C4-2B (cell line): ENCODE measurements at regions not wholly inside any gene's neighbourhood (a gene's known extent, or its start where the extent isn't known, plus 50 kb on each side); places are given as distances from the start of the nearest gene placed in this dataset.

Source experiments
- H3K27ac ChIP-seq: fragments of 450-650 bp; 2 replicates; pipeline ENCODE4 v1.5.1; 2017
- CTCF ChIP-seq: fragments of 450-650 bp; conservative IDR thresholded peaks from 2 replicates; pipeline ENCODE4 v1.5.1; 2017; ENCODE audit warnings: mild to moderate bottlenecking
- ZFX ChIP-seq: fragments of 450-650 bp; IDR thresholded peaks from 2 replicates; pipeline ENCODE4 v1.6.1; 2017

- H3K27ac ChIP-seq = no peak overlapping the region
- TF ChIP-seq CTCF = no peak
- no peak for TF ChIP-seq ZFX
Measured at GRCh38 chr3:176796371-176796770, 400.9 kb downstream of the TBL1XR1 start.

DNA sequence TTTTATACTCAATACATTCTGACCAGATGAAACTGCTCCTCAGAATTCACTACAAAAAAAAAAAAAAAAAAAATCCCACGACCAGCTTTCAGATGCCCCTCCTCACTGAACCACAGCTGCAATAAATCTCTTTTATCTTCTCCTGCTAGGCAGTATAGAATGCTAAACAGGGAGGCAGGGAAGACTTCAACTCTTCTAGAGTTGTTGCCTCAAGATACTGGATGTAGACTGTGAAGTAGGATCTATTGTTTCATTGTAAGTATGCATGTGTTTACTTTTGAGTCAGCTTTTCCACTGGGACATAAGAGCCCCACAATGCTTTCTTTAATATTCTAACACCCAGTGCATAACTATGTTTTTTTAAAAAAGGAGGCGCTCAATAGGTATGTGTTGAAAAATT is 401.4 kb downstream of the TBL1XR1 start:
- H3K27ac ChIP-seq = no peak overlapping the region
- TF ChIP-seq CTCF (no peak), ZFX (no peak)

DNA sequence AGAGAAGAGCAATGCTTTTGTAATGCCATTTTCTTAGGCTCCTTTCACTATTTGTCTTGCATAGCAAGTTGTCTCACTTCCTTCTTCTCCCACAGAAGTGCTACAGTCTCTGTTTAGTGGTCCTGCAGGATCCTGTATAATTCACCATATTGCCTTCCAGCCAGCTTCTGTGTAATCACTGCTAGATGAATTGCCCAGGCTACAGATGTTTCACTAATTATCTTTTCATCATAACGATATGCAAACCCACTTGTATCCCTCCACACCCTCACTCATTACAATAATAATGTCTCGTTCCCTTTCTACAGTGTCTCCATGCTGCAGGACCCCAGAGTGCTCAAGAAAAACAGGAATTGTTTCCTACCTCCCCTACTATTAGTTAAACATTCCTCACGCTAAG is 402.9 kb downstream of the TBL1XR1 start:
- TF ChIP-seq CTCF (no peak), ZFX (no peak)

DNA sequence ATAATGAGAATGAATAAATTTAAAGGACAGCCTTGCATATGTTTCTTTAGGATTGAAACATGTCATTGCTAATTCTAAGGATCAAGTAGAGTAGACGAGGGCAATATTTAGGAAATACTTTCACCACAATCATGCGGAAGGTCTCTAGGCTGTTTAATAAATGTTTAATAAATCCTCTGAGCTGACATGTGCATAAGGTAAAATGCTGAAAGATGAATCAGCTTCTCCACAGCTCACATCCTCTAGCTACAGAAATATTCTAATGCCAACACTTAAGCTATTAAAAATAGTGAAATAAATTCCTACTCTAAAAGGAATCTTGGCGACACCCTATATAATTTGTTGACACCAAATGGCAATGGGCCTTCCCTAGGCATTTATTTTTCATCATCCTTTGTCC is 407.3 kb downstream of the TBL1XR1 start:
- TF ChIP-seq CTCF (no peak), ZFX (no peak)
- no peak overlapping the region for H3K27ac ChIP-seq

More for the DNA sequence above, 402.9 kb downstream of the TBL1XR1 start:
- no peak overlapping the region for H3K27ac ChIP-seq

DNA sequence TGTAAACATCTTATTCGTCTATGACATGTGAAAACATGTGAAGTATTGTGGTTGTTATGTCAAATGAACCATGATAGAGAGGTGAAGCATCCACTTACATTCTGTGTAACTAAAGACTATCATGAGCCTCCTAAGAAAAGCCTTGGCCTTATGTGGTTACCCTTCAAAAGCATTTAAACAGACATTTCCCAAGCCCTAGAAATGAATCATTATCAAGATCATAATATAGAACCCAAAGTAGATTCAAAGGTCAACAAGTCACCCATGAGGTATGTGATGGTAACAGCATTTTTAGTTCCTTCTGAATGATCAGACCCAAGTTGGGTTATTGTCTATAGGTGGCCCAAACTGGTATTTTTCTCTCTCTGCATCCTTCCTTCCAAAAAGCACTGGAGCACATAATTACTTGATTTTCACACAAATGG is 408.0 kb downstream of the TBL1XR1 start:
- TF ChIP-seq ZFX = no peak
- no peak overlapping the region for H3K27ac ChIP-seq

- H3K27ac ChIP-seq = no peak overlapping the region
- TF ChIP-seq ZFX (no peak), CTCF (no peak)
Measured at GRCh38 chr3:176787506-176787905, 409.8 kb downstream of the TBL1XR1 start.

DNA sequence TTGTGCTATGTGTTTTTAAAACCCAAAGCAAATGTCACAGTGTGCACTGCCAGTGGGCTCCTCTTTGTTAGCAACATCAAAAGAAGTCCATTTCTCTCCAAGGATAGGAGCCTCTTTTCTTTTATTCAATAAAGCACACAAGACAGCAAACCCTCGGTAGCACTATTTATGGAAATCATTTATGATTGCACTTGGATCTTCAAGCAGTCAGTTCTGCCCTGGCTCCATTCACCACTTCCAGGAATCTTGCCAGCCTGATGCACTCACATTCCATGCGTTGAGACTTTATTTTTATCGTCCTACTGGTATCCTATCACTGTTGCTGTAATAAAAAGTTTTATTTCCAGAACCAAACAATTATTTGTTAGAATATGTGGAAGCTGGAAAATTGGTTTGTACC is 412.1 kb downstream of the TBL1XR1 start:
- H3K27ac ChIP-seq = no peak overlapping the region
- no peak for TF ChIP-seq ZFX
- no peak for TF ChIP-seq CTCF

DNA sequence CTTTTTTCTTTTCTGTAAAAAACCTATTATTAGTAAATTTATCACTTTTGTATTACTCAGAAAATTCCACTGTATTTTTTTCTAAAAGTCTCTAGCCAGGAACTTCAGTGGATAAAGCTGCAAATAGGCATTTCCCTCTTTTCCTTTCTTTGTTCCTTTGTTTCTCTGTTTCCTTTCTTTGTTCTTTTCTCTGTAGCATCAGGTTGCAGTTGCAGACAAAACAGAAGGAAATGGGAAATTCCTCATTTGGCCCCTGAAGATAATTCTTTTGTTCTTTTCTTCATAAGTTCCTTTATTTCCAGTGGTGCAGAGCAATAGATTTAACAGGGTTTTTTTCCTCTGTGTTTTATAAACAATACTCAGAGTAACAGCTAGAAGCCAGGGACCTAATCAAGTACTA is 416.5 kb downstream of the TBL1XR1 start:
- TF ChIP-seq ZFX (no peak), CTCF (no peak)
- H3K27ac ChIP-seq = no peak overlapping the region
